ENCODE measurements at regions not wholly inside any gene's neighbourhood (a gene's known extent, or its start where the extent isn't known, plus 50 kb on each side); places are given as distances from the start of the nearest gene placed in this dataset.

GRCh38 chrX:7218321-7219152 lies 70.6 kb upstream of the PUDP start:
- Mint-ChIP-seq H3K4me1 (ENCODE audit: unreplicated experiment) (no peaks in the 10 kb centered on the region), H3K4me3 (ENCODE audit: unreplicated experiment) (no peak overlapping the region), H3K27ac (ENCODE audit: unreplicated experiment) (no peak overlapping the region), H3K9me3 (ENCODE audit: unreplicated experiment) (peaks cover 1% of the 10 kb centered on the region), H3K36me3 (ENCODE audit: unreplicated experiment) (peaks cover 2% of the 10 kb centered on the region), H3K27me3 (ENCODE audit: unreplicated experiment) (no peaks in the 10 kb centered on the region)
- no peak for TF ChIP-seq CTCF (IDR thresholded peaks at IDR 0.05)
- DNase-seq (ENCODE audit: extremely low spot score, unreplicated experiment): no peak

GRCh38 chrX:7216981-7217587 lies 69.1 kb upstream of the PUDP start:
- H3K4me3 Mint-ChIP-seq (ENCODE audit: unreplicated experiment): no peak overlapping the region
- no peak for TF ChIP-seq CTCF (IDR thresholded peaks at IDR 0.05)
- no peak overlapping the region for H3K27ac Mint-ChIP-seq (ENCODE audit: unreplicated experiment)
- H3K27me3 Mint-ChIP-seq (ENCODE audit: unreplicated experiment): no peaks in the 10 kb centered on the region
- H3K9me3 Mint-ChIP-seq (ENCODE audit: unreplicated experiment): no peaks in the 10 kb centered on the region
- DNase-seq (ENCODE audit: extremely low spot score, unreplicated experiment): no peak
- H3K4me1 Mint-ChIP-seq (ENCODE audit: unreplicated experiment): no peaks in the 10 kb centered on the region
- peaks cover 2% of the 10 kb centered on the region for H3K36me3 Mint-ChIP-seq (ENCODE audit: unreplicated experiment)

- H3K27ac Mint-ChIP-seq (ENCODE audit: unreplicated experiment): no peak overlapping the region
- H3K36me3 Mint-ChIP-seq (ENCODE audit: unreplicated experiment): peaks cover 2% of the 10 kb centered on the region
- TF ChIP-seq CTCF (IDR thresholded peaks at IDR 0.05): no peak
These were observed 67.9 kb upstream of the PUDP start for GRCh38 chrX:7215842-7216241.

GRCh38 chrX:7214251-7214650 lies 66.3 kb upstream of the PUDP start:
- no peak overlapping the region for H3K27ac Mint-ChIP-seq (ENCODE audit: unreplicated experiment)

More at GRCh38 chrX:7215842-7216241, 67.9 kb upstream of the PUDP start:
- DNase-seq (ENCODE audit: extremely low spot score, unreplicated experiment): no peak
- H3K9me3 Mint-ChIP-seq (ENCODE audit: unreplicated experiment): no peaks in the 10 kb centered on the region
- no peak overlapping the region for H3K4me3 Mint-ChIP-seq (ENCODE audit: unreplicated experiment)
- H3K4me1 Mint-ChIP-seq (ENCODE audit: unreplicated experiment): no peaks in the 10 kb centered on the region
- no peaks in the 10 kb centered on the region for H3K27me3 Mint-ChIP-seq (ENCODE audit: unreplicated experiment)

More at GRCh38 chrX:7214251-7214650, 66.3 kb upstream of the PUDP start:
- Mint-ChIP-seq H3K9me3 (ENCODE audit: unreplicated experiment) (no peaks in the 10 kb centered on the region), H3K4me3 (ENCODE audit: unreplicated experiment) (no peak overlapping the region), H3K4me1 (ENCODE audit: unreplicated experiment) (no peaks in the 10 kb centered on the region), H3K27me3 (ENCODE audit: unreplicated experiment) (no peaks in the 10 kb centered on the region), H3K36me3 (ENCODE audit: unreplicated experiment) (no peaks in the 10 kb centered on the region)
- DNase-seq (ENCODE audit: extremely low spot score, unreplicated experiment): no peak
- no peak for TF ChIP-seq CTCF (IDR thresholded peaks at IDR 0.05)
